Neural cell (in vitro differentiated cells): ENCODE measurements at regions not wholly inside any gene's neighbourhood (a gene's known extent, or its start where the extent isn't known, plus 50 kb on each side); places are given as distances from the start of the nearest gene placed in this dataset.

Experiments
- H2AFZ ChIP-seq: fragments of 200-600, 300-800 bp; sonication (generic), shearing (Covaris generic); 2 replicates; pipeline ENCODE4 v1.6.0; 2014; ENCODE audit warnings: low read depth, mild to moderate bottlenecking, antibody characterized with exemption, low read length, moderate library complexity
- H3F3A ChIP-seq: fragments of 200-600 bp; shearing (Covaris generic); 2 replicates; pipeline ENCODE4 v1.6.1; 2016; ENCODE audit warnings: mild to moderate bottlenecking, moderate library complexity, mixed read lengths, antibody characterized with exemption, low read length; ENCODE audit not compliant: insufficient read depth, poor library complexity, severe bottlenecking
- H3K27ac ChIP-seq: fragments of 200-600, 300-800 bp; sonication (generic), shearing (Covaris generic); 2 replicates; pipeline ENCODE4 v1.5.1; 2014; ENCODE audit warnings: mild to moderate bottlenecking, low read length, moderate library complexity
- H3K27me3 ChIP-seq: fragments of 300-800, 200-600 bp; sonication (generic), shearing (Covaris generic); 2 replicates; pipeline ENCODE4 v1.6.0; 2014; ENCODE audit warnings: mild to moderate bottlenecking, low read depth, low read length, moderate library complexity; ENCODE audit not compliant: insufficient read depth
- H3K36me3 ChIP-seq: fragments of 300-800, 200-600 bp; sonication (generic), shearing (Covaris generic); 2 replicates; pipeline ENCODE4 v1.5.1; 2014; ENCODE audit warnings: mild to moderate bottlenecking, antibody characterized with exemption, low read length, moderate library complexity; ENCODE audit not compliant: insufficient read depth
- H3K4me2 ChIP-seq: fragments of 300-800, 200-600 bp; sonication (generic), shearing (Covaris generic); 2 replicates; pipeline ENCODE4 v1.6.0; 2014; ENCODE audit warnings: mild to moderate bottlenecking, low read length
- H3K4me3 ChIP-seq: fragments of 300-800, 200-600 bp; sonication (generic), shearing (Covaris generic); 2 replicates; pipeline ENCODE4 v1.5.1; 2014; ENCODE audit warnings: mild to moderate bottlenecking, low read length, moderate library complexity
- H3K79me2 ChIP-seq: fragments of 200-600 bp; shearing (Covaris generic); replicated peaks from 2 replicates; pipeline ENCODE4 v1.6.0; 2014; ENCODE audit warnings: mild to moderate bottlenecking, low read length, moderate library complexity; ENCODE audit not compliant: insufficient read depth
- H3K9ac ChIP-seq: fragments of 300-800, 200-600 bp; sonication (generic), shearing (Covaris generic); 2 replicates; pipeline ENCODE4 v1.6.1; 2016; ENCODE audit warnings: mild to moderate bottlenecking, low read length, mixed read lengths
- H3K9me2 ChIP-seq: fragments of 200-600 bp; shearing (Covaris generic); 2 replicates; pipeline ENCODE4 v1.6.1; 2016; ENCODE audit warnings: mild to moderate bottlenecking, low read length, mixed read lengths; ENCODE audit not compliant: insufficient read depth
- H3K9me3 ChIP-seq: fragments of 200-600, 300-800 bp; sonication (generic), shearing (Covaris generic); 2 replicates; pipeline ENCODE4 v1.6.1; 2016; ENCODE audit warnings: mild to moderate bottlenecking, mixed run types, low read length, moderate library complexity, mixed read lengths
- H4K20me1 ChIP-seq: fragments of 200-600 bp; shearing (Covaris generic); 2 replicates; pipeline ENCODE4 v1.6.1; 2016; ENCODE audit warnings: mild to moderate bottlenecking, mixed run types; ENCODE audit not compliant: insufficient read depth
- EP300 ChIP-seq: fragments of 450-650 bp; conservative IDR thresholded peaks from 2 replicates; pipeline ENCODE4 v1.6.1; 2014; ENCODE audit warnings: antibody characterized with exemption, mild to moderate bottlenecking, moderate library complexity; ENCODE audit not compliant: poor library complexity, severe bottlenecking
- EZH2 ChIP-seq: fragments of 200-600, 300-800 bp; shearing (Covaris generic), sonication (generic); IDR thresholded peaks from 2 replicates; pipeline ENCODE4 v1.6.1; 2014; ENCODE audit warnings: antibody characterized with exemption, low read length, borderline replicate concordance, mild to moderate bottlenecking; ENCODE audit not compliant: insufficient read depth, poor library complexity, severe bottlenecking
- MXI1 ChIP-seq: fragments of 450-650 bp; conservative IDR thresholded peaks from 2 replicates; pipeline ENCODE4 v1.6.1; 2014; ENCODE audit warnings: antibody characterized with exemption, mild to moderate bottlenecking; ENCODE audit not compliant: poor library complexity, severe bottlenecking
- POLR2AphosphoS5 ChIP-seq: IDR thresholded peaks from 2 replicates; pipeline ENCODE4 v1.6.1; 2012
- RAD21 ChIP-seq: fragments of 450-650 bp; conservative IDR thresholded peaks from 2 replicates; pipeline ENCODE4 v1.6.1; 2014; ENCODE audit warnings: antibody characterized with exemption, mild to moderate bottlenecking, moderate library complexity
- SMC3 ChIP-seq: fragments of 450-650 bp; conservative IDR thresholded peaks from 2 replicates; pipeline ENCODE4 v1.6.1; 2014; ENCODE audit warnings: antibody characterized with exemption, mild to moderate bottlenecking, moderate library complexity; ENCODE audit not compliant: poor library complexity
- TAF1 ChIP-seq: IDR thresholded peaks from 2 replicates; pipeline ENCODE4 v1.6.1; 2012; ENCODE audit warnings: low read depth
- TF ChIP-seq, protein P1 (sequence below): fragments of 450-650 bp; IDR thresholded peaks from 2 replicates; pipeline ENCODE4 v1.5.1; 2014; ENCODE audit warnings: antibody characterized with exemption, mild to moderate bottlenecking, moderate library complexity; ENCODE audit not compliant: poor library complexity, severe bottlenecking
- TF ChIP-seq, protein P2 (sequence below): IDR thresholded peaks from 2 replicates; pipeline ENCODE4 v1.6.1; 2012; ENCODE audit warnings: borderline replicate concordance

DNA sequence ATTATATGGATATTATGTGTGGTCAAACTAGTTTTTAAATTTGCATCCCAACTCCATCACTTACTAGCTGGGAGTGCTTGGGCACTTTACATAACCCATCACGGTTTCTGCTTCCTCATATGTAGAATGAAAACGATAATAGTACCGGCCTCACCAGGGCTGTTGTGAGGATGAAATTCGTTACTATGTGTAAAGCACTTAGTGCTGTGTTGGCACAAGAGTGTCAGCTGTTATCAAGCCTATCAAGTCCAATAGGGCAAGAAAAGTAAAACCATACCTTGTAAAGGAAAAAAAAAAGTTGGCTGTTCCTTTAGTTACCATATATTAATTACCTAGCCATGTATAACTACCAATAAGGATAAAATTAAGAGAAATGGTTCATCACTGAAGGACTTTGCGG, 65.4 kb downstream of the TET3 start:
- TF ChIP-seq EZH2 (no peak), MXI1 (no peak), RAD21 (no peak), EP300 (no peak), POLR2AphosphoS5 (no peak), TAF1 (no peak), SMC3 (no peak)
- TF ChIP-seq, protein P1, sequence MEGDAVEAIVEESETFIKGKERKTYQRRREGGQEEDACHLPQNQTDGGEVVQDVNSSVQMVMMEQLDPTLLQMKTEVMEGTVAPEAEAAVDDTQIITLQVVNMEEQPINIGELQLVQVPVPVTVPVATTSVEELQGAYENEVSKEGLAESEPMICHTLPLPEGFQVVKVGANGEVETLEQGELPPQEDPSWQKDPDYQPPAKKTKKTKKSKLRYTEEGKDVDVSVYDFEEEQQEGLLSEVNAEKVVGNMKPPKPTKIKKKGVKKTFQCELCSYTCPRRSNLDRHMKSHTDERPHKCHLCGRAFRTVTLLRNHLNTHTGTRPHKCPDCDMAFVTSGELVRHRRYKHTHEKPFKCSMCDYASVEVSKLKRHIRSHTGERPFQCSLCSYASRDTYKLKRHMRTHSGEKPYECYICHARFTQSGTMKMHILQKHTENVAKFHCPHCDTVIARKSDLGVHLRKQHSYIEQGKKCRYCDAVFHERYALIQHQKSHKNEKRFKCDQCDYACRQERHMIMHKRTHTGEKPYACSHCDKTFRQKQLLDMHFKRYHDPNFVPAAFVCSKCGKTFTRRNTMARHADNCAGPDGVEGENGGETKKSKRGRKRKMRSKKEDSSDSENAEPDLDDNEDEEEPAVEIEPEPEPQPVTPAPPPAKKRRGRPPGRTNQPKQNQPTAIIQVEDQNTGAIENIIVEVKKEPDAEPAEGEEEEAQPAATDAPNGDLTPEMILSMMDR: no peak
- TF ChIP-seq, protein P2, sequence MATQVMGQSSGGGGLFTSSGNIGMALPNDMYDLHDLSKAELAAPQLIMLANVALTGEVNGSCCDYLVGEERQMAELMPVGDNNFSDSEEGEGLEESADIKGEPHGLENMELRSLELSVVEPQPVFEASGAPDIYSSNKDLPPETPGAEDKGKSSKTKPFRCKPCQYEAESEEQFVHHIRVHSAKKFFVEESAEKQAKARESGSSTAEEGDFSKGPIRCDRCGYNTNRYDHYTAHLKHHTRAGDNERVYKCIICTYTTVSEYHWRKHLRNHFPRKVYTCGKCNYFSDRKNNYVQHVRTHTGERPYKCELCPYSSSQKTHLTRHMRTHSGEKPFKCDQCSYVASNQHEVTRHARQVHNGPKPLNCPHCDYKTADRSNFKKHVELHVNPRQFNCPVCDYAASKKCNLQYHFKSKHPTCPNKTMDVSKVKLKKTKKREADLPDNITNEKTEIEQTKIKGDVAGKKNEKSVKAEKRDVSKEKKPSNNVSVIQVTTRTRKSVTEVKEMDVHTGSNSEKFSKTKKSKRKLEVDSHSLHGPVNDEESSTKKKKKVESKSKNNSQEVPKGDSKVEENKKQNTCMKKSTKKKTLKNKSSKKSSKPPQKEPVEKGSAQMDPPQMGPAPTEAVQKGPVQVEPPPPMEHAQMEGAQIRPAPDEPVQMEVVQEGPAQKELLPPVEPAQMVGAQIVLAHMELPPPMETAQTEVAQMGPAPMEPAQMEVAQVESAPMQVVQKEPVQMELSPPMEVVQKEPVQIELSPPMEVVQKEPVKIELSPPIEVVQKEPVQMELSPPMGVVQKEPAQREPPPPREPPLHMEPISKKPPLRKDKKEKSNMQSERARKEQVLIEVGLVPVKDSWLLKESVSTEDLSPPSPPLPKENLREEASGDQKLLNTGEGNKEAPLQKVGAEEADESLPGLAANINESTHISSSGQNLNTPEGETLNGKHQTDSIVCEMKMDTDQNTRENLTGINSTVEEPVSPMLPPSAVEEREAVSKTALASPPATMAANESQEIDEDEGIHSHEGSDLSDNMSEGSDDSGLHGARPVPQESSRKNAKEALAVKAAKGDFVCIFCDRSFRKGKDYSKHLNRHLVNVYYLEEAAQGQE: no peak
- H3K27me3 ChIP-seq: no peaks in the 10 kb centered on the region
- H3K79me2 ChIP-seq: peaks cover 46% of the 10 kb centered on the region
- H3K36me3 ChIP-seq: peaks cover 6% of the 10 kb centered on the region
- no peaks in the 10 kb centered on the region for H3F3A ChIP-seq
- no peak overlapping the region for H3K4me3 ChIP-seq
- H3K27ac ChIP-seq: no peak overlapping the region
- H3K4me2 ChIP-seq: no peak overlapping the region
- no peak overlapping the region for H3K9ac ChIP-seq
- no peak overlapping the region for H2AFZ ChIP-seq
- H3K9me2 ChIP-seq: no peaks in the 10 kb centered on the region
- H3K9me3 ChIP-seq: no peaks in the 10 kb centered on the region
- H4K20me1 ChIP-seq: peaks cover 3% of the 10 kb centered on the region

DNA sequence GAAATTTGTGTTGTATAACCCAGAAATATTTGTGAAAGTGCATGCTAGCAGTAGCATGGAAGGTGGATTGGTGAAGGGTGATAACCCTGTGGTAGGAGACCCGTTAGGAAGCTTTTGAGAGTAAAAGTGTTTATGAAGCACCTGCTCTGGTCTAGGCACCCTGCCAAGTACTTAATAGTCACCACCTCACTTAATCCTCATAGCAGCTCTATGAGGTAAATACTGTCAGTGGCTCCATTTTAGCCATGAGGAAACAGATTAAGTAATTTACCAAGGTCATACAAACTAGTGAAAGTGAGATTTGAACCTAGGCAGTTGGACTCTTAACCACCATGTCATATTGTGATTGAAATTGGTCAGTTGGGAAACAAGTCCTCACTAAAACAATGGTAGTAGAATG, 66.8 kb downstream of the TET3 start:
- Histone ChIP-seq H3K27me3 (no peaks in the 10 kb centered on the region), H2AFZ (no peak overlapping the region), H3K4me2 (no peak overlapping the region), H4K20me1 (peaks cover 3% of the 10 kb centered on the region), H3F3A (no peaks in the 10 kb centered on the region), H3K9ac (no peak overlapping the region), H3K4me3 (no peak overlapping the region), H3K27ac (no peak overlapping the region), H3K9me3 (no peaks in the 10 kb centered on the region), H3K9me2 (no peaks in the 10 kb centered on the region), H3K36me3 (peaks cover 6% of the 10 kb centered on the region), H3K79me2 (peaks cover 54% of the 10 kb centered on the region)
- TF ChIP-seq EP300 (no peak), MXI1 (no peak), POLR2AphosphoS5 (no peak), SMC3 (no peak), TAF1 (no peak), EZH2 (no peak), RAD21 (no peak)
- TF ChIP-seq, protein P1: no peak
- TF ChIP-seq, protein P2: no peak
